ENCODE measurements at regions not wholly inside any gene's neighbourhood (a gene's known extent, or its start where the extent isn't known, plus 50 kb on each side); places are given as distances from the start of the nearest gene placed in this dataset.

DNA sequence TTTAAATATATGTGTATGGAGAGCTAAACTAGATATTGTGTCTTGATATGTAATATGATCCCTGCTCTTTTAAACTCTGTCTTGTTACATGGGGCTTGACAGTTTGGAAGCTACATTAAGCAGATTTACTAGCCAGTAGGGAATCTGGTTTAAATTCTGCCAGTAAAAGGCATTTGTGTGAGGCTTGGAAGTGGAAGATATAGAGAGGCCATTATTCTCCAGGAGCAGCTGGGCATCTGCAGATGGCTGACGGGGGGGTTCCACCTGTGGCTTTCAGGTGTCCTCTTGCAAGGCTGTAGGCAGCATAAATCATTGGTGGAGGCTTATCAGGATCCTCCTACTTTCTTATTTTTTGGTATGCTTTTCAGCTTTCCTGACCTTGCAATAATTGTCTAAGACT lies 179.1 kb upstream of the FBXL7 start:
- H3K56ac ChIP-seq (ENCODE audit: extremely low read depth, insufficient read depth, low read length), result no peak overlapping the region
- H3K4me2 ChIP-seq (ENCODE audit: low read depth, low read length), result no peak overlapping the region
- H2BK120ac ChIP-seq (ENCODE audit: low read depth, low read length), result no peak overlapping the region
- H4K20me1 ChIP-seq (ENCODE audit: insufficient read depth, low read length), result no peaks in the 10 kb centered on the region
- BruUV-seq (replicated peaks), result no TSS peak
- H3K4me3 ChIP-seq (ENCODE audit: insufficient read depth, low read depth, low read length), result no peak overlapping the region
- intact Hi-C loops (cut with micrococcal nuclease) (no loop called here), dilution Hi-C loops (cut with HindIII; ENCODE audit: low sequenced_read_pairs, unreplicated experiment) (no loop called here), in situ Hi-C loops (cut with MboI; ENCODE audit: low sequenced_read_pairs) (no loop called here)
- DNase-seq (no peak), ATAC-seq (ENCODE audit: low read depth) (no peak)
- H2BK5ac ChIP-seq (ENCODE audit: low read depth, low read length, poor library complexity, severe bottlenecking), result no peak overlapping the region
- H3K27me3 ChIP-seq (ENCODE audit: control insufficient read depth, insufficient read depth, low read length), result no peaks in the 10 kb centered on the region
- H3K9me3 ChIP-seq (ENCODE audit: control insufficient read depth, insufficient read depth, low read length), result no peaks in the 10 kb centered on the region
- TF ChIP-seq CHD1 (IDR thresholded peaks at IDR 0.05; ENCODE audit: low read depth, low read length) (no peak), CEBPB (IDR thresholded peaks at IDR 0.05; ENCODE audit: low read depth, low read length) (no peak), RAD21 (IDR thresholded peaks at IDR 0.05; ENCODE audit: low read length) (no peak), FOS (IDR thresholded peaks at IDR 0.05; ENCODE audit: low read depth, low read length) (no peak), RCOR1 (IDR thresholded peaks at IDR 0.05; ENCODE audit: insufficient replicate concordance, low read length) (no peak), RFX5 (IDR thresholded peaks at IDR 0.05; ENCODE audit: low read depth, low read length) (no peak), MXI1 (IDR thresholded peaks at IDR 0.05; ENCODE audit: borderline replicate concordance, low read depth, low read length) (no peak), MAZ (IDR thresholded peaks at IDR 0.05; ENCODE audit: borderline replicate concordance, low read depth, low read length) (no peak), SMC3 (IDR thresholded peaks at IDR 0.05; ENCODE audit: low read depth, low read length) (no peak), NFE2L2 (IDR thresholded peaks at IDR 0.05; ENCODE audit: low read depth, low read length) (no peak), BHLHE40 (IDR thresholded peaks at IDR 0.05; ENCODE audit: low read depth, low read length) (no peak), POLR2A (IDR thresholded peaks at IDR 0.05; ENCODE audit: low read depth, low read length) (no peak), MAFK (IDR thresholded peaks at IDR 0.05; ENCODE audit: low read depth, low read length) (no peak)
- TF ChIP-seq, protein P1, sequence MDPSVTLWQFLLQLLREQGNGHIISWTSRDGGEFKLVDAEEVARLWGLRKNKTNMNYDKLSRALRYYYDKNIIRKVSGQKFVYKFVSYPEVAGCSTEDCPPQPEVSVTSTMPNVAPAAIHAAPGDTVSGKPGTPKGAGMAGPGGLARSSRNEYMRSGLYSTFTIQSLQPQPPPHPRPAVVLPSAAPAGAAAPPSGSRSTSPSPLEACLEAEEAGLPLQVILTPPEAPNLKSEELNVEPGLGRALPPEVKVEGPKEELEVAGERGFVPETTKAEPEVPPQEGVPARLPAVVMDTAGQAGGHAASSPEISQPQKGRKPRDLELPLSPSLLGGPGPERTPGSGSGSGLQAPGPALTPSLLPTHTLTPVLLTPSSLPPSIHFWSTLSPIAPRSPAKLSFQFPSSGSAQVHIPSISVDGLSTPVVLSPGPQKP (IDR thresholded peaks at IDR 0.05; ENCODE audit: borderline replicate concordance, low read depth, low read length), result no peak
- TF ChIP-seq, protein P2, sequence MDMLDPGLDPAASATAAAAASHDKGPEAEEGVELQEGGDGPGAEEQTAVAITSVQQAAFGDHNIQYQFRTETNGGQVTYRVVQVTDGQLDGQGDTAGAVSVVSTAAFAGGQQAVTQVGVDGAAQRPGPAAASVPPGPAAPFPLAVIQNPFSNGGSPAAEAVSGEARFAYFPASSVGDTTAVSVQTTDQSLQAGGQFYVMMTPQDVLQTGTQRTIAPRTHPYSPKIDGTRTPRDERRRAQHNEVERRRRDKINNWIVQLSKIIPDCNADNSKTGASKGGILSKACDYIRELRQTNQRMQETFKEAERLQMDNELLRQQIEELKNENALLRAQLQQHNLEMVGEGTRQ (IDR thresholded peaks at IDR 0.05; ENCODE audit: low read depth, low read length), result no peak
- TF ChIP-seq, protein P3, sequence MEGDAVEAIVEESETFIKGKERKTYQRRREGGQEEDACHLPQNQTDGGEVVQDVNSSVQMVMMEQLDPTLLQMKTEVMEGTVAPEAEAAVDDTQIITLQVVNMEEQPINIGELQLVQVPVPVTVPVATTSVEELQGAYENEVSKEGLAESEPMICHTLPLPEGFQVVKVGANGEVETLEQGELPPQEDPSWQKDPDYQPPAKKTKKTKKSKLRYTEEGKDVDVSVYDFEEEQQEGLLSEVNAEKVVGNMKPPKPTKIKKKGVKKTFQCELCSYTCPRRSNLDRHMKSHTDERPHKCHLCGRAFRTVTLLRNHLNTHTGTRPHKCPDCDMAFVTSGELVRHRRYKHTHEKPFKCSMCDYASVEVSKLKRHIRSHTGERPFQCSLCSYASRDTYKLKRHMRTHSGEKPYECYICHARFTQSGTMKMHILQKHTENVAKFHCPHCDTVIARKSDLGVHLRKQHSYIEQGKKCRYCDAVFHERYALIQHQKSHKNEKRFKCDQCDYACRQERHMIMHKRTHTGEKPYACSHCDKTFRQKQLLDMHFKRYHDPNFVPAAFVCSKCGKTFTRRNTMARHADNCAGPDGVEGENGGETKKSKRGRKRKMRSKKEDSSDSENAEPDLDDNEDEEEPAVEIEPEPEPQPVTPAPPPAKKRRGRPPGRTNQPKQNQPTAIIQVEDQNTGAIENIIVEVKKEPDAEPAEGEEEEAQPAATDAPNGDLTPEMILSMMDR (conservative IDR thresholded peaks at IDR 0.05; ENCODE audit: low read depth, low read length), result no peak
- no peaks in the 10 kb centered on the region for H3K4me1 ChIP-seq (ENCODE audit: control insufficient read depth, insufficient read depth, low read length)
- H3K23ac ChIP-seq (ENCODE audit: low read depth, low read length), result no peak overlapping the region
- H3K36me3 ChIP-seq (ENCODE audit: control insufficient read depth, insufficient read depth, low read length), result no peaks in the 10 kb centered on the region
- H2BK15ac ChIP-seq (ENCODE audit: low read depth, low read length), result no peak overlapping the region
- no peak overlapping the region for H4K8ac ChIP-seq (ENCODE audit: low read depth in 2 of 2, low read length in 2 of 2)
- H2AK5ac ChIP-seq (ENCODE audit: low read depth, low read length), result no peak overlapping the region
- no peaks in the 10 kb centered on the region for H3K79me1 ChIP-seq (ENCODE audit: low read depth in 1 of 2, low read length in 2 of 2)
- H2BK20ac ChIP-seq (ENCODE audit: low read depth, low read length), result no peak overlapping the region
- H3K27ac ChIP-seq (ENCODE audit: insufficient read depth, low read length), result no peak overlapping the region
- no peak overlapping the region for H4K5ac ChIP-seq (ENCODE audit: low read depth, low read length)
- H3K4ac ChIP-seq (ENCODE audit: low read depth, low read length), result no peak overlapping the region
- H3K18ac ChIP-seq (ENCODE audit: low read depth, low read length), result no peak overlapping the region
- H3K9ac ChIP-seq (ENCODE audit: low read depth, low read length), result no peak overlapping the region
- H2AFZ ChIP-seq (replicated peaks; ENCODE audit: low read length, poor library complexity), result no peak overlapping the region
- no peaks in the 10 kb centered on the region for H3K9me1 ChIP-seq (ENCODE audit: insufficient read depth, low read length)
- H4K91ac ChIP-seq (ENCODE audit: insufficient read depth, low read depth, low read length), result no peak overlapping the region
- POLR2A ChIA-PET (ENCODE audit: unreplicated experiment), result no interaction called here
- no CpG with 5 or more reads among the region's 1 CpG for WGBS, 2 experiments (ENCODE audit: extremely low coverage in 2 of 2, insufficient read length in 1 of 2)
- CTCF ChIA-PET, result no interaction called here
- no peak overlapping the region for H2AK9ac ChIP-seq (replicated peaks; ENCODE audit: low read depth, low read length, poor library complexity)
- no peak overlapping the region for H3K14ac ChIP-seq (replicated peaks; ENCODE audit: low read depth, low read length)

All from IMR-90 (cell line).